ENCODE measurements at regions not wholly inside any gene's neighbourhood (a gene's known extent, or its start where the extent isn't known, plus 50 kb on each side); places are given as distances from the start of the nearest gene placed in this dataset.

- TF ChIP-seq POLR2A (IDR thresholded peaks at IDR 0.05) = no peak
- TF ChIP-seq CTCF (IDR thresholded peaks at IDR 0.05 in 4 of 5, conservative IDR thresholded peaks at IDR 0.05 in 1 of 5) = no peak
Measured at GRCh38 chr21:16187603-16188301, 458.0 kb downstream of the USP25 start.

All from gastrocnemius medialis (tissue), 4 donors.